Activated T-cell treated with anti-CD3 and anti-CD28 coated beads, Interleukin-2, amount 50 U/mL, for 72 hours (primary cell): ENCODE measurements at regions not wholly inside any gene's neighbourhood (a gene's known extent, or its start where the extent isn't known, plus 50 kb on each side); places are given as distances from the start of the nearest gene placed in this dataset.
A peak's percentile ranks its signal among the peaks of the same experiment; 100 is the strongest.

Experiments used
- ATAC-seq, 2 donors: fragments of 150-1000 bp; cut with Tn5 transposase; replicated peaks in 1 of 2; 2 replicates each; pipeline ENCODE4 v1.10.0; 2021; ENCODE audit warnings: moderate library complexity in 2 of 2, mild to moderate bottlenecking in 1 of 2
- DNase-seq, 2 donors: peaks; one replicate each; pipeline ENCODE4 v3.0.0; 2021 to 2022; ENCODE audit warnings: mixed read lengths in 1 of 2
- H3K27ac Mint-ChIP-seq: one replicate; pipeline ENCODE4 v1.8.0; 2022; ENCODE audit warnings: mild to moderate bottlenecking, moderate library complexity, mixed read lengths
- H3K27me3 Mint-ChIP-seq: one replicate; pipeline ENCODE4 v1.8.0; 2022; ENCODE audit warnings: low read depth, mixed read lengths
- H3K36me3 Mint-ChIP-seq, 2 donors: one replicate each; pipeline ENCODE4 v1.8.0; 2022; ENCODE audit warnings: mixed read lengths in 2 of 2, mild to moderate bottlenecking in 1 of 2; ENCODE audit not compliant: insufficient read depth in 2 of 2
- H3K4me1 Mint-ChIP-seq: one replicate; pipeline ENCODE4 v1.8.0; 2022; ENCODE audit warnings: low read depth, mixed read lengths
- H3K4me3 Mint-ChIP-seq, 2 donors: one replicate each; pipeline ENCODE4 v1.8.0; 2022; ENCODE audit warnings: mild to moderate bottlenecking in 2 of 2, mixed read lengths in 2 of 2, moderate library complexity in 2 of 2
- H3K9me3 Mint-ChIP-seq, 2 donors: one replicate each; pipeline ENCODE4 v1.8.0; 2022; ENCODE audit warnings: mixed read lengths in 2 of 2

DNA sequence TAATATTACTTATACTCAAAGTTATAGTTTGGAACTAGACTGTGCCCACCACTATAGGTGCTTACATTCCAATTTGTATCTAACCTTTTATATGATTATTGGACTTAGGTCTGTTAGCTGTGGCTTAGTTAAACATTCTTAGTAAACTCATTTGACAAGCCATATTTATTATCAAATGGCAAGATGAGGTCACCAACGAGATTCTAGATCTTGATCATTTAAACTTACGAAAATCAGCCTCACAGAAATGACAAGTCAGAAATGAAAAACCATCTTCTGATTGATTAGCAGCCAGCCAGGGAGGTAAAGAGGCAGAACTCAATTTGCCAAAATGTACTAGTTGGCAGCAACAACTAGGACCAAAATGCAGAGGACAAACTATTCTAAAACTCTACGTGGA is 100.4 kb upstream of the STK17B start:
- Mint-ChIP-seq H3K36me3 (peaks cover 0 to 2% of the 10 kb centered on the region in 2 donors), H3K9me3 (no peaks in the 10 kb centered on the region), H3K4me3 (peak overlapping the region in 1 of 2 donors; percentile 38), H3K27me3 (no peaks in the 10 kb centered on the region), H3K4me1 (peaks cover 79% of the 10 kb centered on the region), H3K27ac (peak overlapping the region; percentile 9)
- no peak for DNase-seq
- peak in 1 of 2 donors; percentile 2 for ATAC-seq

DNA sequence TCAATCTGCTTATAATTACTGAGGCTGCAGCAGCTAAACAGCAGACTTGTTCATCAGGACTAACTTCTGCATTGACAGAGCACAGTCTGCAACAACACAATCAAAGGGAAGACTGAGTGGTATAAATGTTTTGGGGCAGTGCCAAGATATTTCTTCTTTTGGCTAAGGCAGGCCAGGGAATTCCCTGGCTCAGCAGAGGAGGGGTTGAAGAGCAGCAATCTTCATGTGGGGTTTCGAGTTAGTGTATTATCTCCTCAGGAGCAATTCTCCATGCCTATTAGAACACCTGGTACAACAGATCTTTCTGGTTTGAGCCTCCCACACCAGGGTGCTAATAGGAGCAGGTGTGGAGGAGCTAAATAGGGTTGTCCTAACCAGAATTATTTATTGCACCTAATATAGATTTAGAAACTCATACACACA is 103.0 kb upstream of the STK17B start:
- DNase-seq, result no peak
- peaks cover 77% of the 10 kb centered on the region for H3K4me1 Mint-ChIP-seq
- ATAC-seq, result no peak

DNA sequence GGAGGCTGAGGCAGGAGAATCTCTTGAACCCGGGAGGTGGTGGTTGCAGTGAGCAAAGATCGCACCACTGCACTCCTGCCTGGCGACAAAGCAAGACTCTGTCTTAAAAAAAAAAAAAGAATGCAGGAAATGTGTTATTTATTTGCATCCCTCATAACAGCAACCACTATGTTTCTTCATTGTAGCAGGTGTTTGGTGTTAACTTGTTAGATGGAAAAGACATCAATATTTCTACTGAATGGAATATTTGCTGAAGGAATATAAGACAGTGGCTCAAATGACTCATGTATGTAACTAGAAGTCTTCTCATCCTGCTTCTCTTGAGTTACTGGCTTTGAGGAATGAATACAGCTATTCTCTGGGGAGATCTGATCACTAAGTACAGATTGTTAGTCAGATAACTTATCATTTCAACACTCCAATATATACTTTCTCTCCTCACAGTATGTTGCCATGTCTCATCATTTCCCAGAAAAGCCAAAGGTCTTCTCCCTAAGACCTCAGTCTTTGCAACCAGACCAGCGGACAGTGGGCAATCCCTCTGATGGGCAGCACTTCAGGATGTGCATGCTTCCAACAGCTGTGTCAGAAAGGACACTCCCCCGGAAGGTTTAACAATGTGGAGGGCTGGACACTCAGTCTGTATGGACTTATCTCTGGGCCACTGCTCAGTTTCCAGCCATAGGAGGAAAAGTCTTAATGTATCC is 104.4 kb upstream of the STK17B start:
- Mint-ChIP-seq H3K4me3 (peak overlapping the region; percentile 77 to 88), H3K36me3 (peaks cover 1 to 2% of the 10 kb centered on the region in 2 donors), H3K4me1 (peaks cover 71% of the 10 kb centered on the region), H3K27me3 (no peaks in the 10 kb centered on the region), H3K9me3 (peaks cover 3 to 4% of the 10 kb centered on the region in 2 donors), H3K27ac (peak overlapping the region; percentile 91)
- ATAC-seq (peak; percentile 54 to 55), DNase-seq (no peak)

More for the DNA sequence above, 103.0 kb upstream of the STK17B start:
- H3K9me3 Mint-ChIP-seq, result peaks cover 2 to 3% of the 10 kb centered on the region in 2 donors
- H3K36me3 Mint-ChIP-seq, result peaks cover 1 to 4% of the 10 kb centered on the region in 2 donors
- H3K4me3 Mint-ChIP-seq, result peak overlapping the region; percentile 77 to 88
- H3K27ac Mint-ChIP-seq, result peak overlapping the region; percentile 91
- H3K27me3 Mint-ChIP-seq, result no peaks in the 10 kb centered on the region

DNA sequence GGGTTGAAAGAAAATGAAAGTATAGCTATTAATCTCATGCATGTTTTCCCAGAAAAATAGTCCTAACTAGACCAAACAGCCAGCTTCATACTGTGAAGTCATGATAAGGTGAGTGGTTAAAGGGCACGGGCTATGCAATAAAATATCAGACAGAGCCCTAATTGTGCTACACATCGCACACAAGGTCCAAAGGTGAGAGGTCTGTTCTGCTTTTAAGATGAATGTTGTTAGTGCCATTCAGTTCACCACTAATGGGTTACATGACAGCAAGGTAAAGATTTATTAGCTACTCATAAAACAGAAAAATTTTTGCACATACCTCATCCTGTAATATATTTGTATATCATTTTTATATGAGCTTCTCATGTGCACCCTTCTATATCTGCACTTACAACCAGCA is 105.0 kb upstream of the STK17B start:
- H3K4me3 Mint-ChIP-seq, result peak overlapping the region; percentile 77 to 88
- H3K36me3 Mint-ChIP-seq, result peaks cover 2 to 3% of the 10 kb centered on the region in 2 donors
- H3K9me3 Mint-ChIP-seq, result peaks cover 3 to 4% of the 10 kb centered on the region in 2 donors
- peak overlapping the region; percentile 91 for H3K27ac Mint-ChIP-seq
- DNase-seq (no peak), ATAC-seq (no peak)
- H3K4me1 Mint-ChIP-seq, result peaks cover 66% of the 10 kb centered on the region
- H3K27me3 Mint-ChIP-seq, result no peaks in the 10 kb centered on the region

DNA sequence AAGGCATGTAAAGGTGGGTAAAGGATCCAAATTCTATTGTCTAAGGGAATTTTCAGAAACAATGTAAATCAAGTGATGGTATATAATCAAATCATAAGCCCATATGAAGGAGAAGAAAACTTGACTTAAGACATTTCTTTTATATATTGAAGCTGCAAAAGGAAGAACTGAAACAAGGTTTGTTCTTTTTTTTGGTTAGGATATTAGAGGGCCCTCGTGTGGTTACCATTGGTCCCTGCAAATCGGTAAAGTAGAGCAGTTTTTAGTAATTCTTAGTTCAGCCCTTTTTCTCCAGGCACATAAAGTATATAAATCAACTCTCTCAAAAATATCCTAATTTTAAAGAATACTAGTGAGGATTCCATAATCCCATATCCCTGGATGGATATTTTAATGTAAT is 105.6 kb upstream of the STK17B start:
- peaks cover 66% of the 10 kb centered on the region for H3K4me1 Mint-ChIP-seq
- peak overlapping the region; percentile 64 for H3K27ac Mint-ChIP-seq
- peaks cover 3 to 4% of the 10 kb centered on the region in 2 donors for H3K9me3 Mint-ChIP-seq
- DNase-seq, result no peak
- H3K4me3 Mint-ChIP-seq, result peak overlapping the region in 1 of 2 donors; percentile 73
- no peaks in the 10 kb centered on the region for H3K27me3 Mint-ChIP-seq
- ATAC-seq, result no peak
- peaks cover 2 to 3% of the 10 kb centered on the region in 2 donors for H3K36me3 Mint-ChIP-seq

DNA sequence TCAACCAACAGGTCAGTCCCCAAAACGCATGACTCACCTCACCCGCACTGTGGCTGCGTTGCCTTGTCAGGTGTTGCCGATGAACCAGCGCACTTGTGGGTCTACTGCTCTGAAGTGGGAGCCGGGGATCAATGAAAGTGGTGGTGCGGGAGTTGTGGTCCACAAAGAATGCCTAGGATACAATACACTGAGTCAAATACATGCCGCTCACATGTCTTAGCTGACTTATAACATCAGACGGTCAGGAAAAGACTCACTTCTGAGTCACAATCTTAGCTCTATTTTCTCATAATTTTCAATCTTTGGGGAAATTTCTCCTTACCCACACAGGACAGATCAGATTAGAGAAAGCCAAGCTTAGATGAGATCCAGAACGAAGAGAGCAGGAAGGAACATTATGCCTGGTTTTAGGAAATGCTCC is 107.1 kb upstream of the STK17B start:
- peaks cover 3 to 6% of the 10 kb centered on the region in 2 donors for H3K9me3 Mint-ChIP-seq
- H3K36me3 Mint-ChIP-seq, result peaks cover 2 to 7% of the 10 kb centered on the region in 2 donors
- H3K4me1 Mint-ChIP-seq, result peaks cover 68% of the 10 kb centered on the region
- DNase-seq (peak; percentile 78 to 87), ATAC-seq (peak; percentile 84 to 89)
- H3K27me3 Mint-ChIP-seq, result no peaks in the 10 kb centered on the region
- H3K4me3 Mint-ChIP-seq, result peak overlapping the region; percentile 48 to 84
- H3K27ac Mint-ChIP-seq, result peak overlapping the region; percentile 99

DNA sequence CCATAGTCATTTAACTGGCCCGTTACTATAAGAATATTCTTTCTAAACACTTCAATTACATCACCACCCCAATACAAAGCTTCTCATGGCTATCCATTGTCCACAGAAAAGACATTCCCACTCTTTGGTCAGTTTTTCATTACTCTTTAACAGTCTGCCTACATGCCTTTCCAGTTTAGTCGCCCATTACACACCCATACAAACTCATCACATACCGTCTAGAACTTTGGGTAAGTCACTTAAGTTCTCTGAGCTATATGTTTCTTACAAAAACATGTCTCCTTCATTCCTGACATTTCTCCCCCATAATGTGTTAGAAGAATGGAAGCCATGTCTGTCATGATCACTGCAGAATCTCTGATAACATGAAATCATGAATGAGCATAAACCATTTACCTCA is 108.2 kb upstream of the STK17B start:
- peaks cover 3 to 6% of the 10 kb centered on the region in 2 donors for H3K9me3 Mint-ChIP-seq
- H3K27ac Mint-ChIP-seq, result peak overlapping the region; percentile 75
- no peaks in the 10 kb centered on the region for H3K27me3 Mint-ChIP-seq
- H3K4me3 Mint-ChIP-seq, result peak overlapping the region; percentile 13 to 34
- peaks cover 2 to 7% of the 10 kb centered on the region in 2 donors for H3K36me3 Mint-ChIP-seq
- DNase-seq (no peak), ATAC-seq (no peak)
- peaks cover 68% of the 10 kb centered on the region for H3K4me1 Mint-ChIP-seq

DNA sequence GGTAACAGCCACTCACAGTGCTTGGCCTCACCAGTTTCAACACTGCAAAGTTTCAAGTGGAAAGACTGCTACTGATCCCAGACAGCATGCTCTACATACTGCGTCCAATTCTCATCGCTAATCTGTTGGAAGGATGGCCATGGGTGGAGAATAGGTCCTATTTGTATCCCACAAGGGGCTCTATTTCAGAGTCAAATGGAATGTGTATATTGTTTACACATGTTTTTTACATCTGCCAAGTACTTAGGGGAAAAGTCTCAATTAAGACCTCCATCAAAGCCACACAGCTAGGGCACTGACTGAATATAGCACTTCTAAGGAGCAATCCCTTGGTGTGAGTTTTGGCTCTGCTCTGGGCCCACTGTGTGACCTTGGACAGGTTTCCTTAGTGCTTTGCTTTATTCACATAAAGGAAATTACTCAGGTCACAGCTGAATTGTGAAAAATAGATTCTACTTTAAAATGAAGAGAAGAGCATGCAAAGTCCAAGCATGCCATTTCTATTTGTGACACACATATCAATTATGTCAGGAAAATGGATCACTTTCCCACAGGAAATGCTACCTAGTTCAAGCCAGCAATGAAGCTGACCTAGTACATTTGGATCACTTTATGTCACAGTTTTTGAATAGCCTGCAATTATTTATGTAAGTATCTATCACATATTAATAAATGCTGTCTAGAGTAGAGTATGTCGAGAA is 112.9 kb upstream of the STK17B start:
- Mint-ChIP-seq H3K4me3 (peak overlapping the region in 1 of 2 donors; percentile 73), H3K4me1 (peaks cover 64% of the 10 kb centered on the region), H3K27me3 (no peaks in the 10 kb centered on the region), H3K36me3 (peaks cover 0 to 6% of the 10 kb centered on the region in 2 donors), H3K9me3 (peaks cover 0 to 5% of the 10 kb centered on the region in 2 donors), H3K27ac (peak overlapping the region; percentile 50)
- DNase-seq (no peak), ATAC-seq (no peak)

DNA sequence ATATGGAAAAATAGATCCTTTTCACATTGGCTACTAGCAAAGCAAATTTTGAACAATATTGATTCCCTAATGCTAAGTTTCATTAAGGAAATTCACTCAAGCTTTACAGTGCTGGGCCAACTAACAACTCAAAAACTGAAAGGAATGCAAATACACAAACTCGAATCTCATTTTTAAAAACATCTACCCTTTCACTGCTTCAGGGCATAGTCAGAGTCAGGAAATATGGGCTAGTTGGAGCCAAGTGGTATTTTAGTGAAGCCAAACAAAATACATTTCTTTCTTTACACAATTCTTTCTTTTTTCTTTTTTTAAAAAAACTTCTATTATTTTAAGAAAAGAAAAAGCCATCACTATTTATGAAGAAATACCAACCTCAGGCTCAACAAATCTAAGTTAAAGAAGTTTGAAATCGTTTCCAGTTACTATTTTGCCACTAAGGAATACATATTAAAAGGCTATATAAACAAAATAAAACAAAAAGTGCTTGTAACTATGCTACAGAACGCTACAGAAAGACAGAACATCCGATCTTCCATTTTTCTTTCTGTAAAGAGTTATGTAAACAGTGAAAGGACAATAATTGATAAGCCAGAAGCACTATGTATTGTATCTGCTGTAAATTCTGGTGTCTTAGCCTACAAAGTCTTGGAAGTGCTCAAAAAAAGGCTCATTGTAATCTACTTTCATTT is 113.6 kb upstream of the STK17B start:
- peaks cover 63% of the 10 kb centered on the region for H3K4me1 Mint-ChIP-seq
- H3K36me3 Mint-ChIP-seq, result peaks cover 0 to 6% of the 10 kb centered on the region in 2 donors
- DNase-seq (no peak), ATAC-seq (no peak)
- H3K9me3 Mint-ChIP-seq, result peaks cover 0 to 2% of the 10 kb centered on the region in 2 donors
- peak overlapping the region; percentile 33 to 94 for H3K4me3 Mint-ChIP-seq
- no peaks in the 10 kb centered on the region for H3K27me3 Mint-ChIP-seq
- peak overlapping the region; percentile 95 for H3K27ac Mint-ChIP-seq

DNA sequence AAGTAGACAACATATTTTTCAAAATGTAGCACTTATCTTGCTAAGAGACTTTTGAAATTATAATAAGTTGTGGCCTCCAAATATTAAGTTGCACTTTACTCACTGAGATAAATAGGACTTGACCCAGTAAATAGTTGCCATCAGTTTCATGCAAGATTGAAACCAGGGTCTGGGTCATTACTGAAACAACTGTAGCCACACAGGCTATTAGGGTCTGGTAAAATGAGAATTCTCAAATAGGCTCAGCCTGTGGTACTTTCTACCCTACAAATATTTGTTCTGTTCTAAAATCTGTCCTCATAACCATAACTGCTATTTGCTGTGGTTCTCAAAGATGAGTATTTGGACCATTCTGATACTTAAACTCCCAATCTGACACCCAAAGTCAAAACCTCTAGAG is 115.4 kb upstream of the STK17B start:
- no peak overlapping the region for H3K27ac Mint-ChIP-seq
- H3K4me3 Mint-ChIP-seq, result peak overlapping the region in 1 of 2 donors; percentile 49
- ATAC-seq (no peak), DNase-seq (no peak)
- H3K27me3 Mint-ChIP-seq, result no peaks in the 10 kb centered on the region
- H3K4me1 Mint-ChIP-seq, result peaks cover 79% of the 10 kb centered on the region
- H3K9me3 Mint-ChIP-seq, result peaks cover 0 to 2% of the 10 kb centered on the region in 2 donors
- peaks cover 0 to 4% of the 10 kb centered on the region in 2 donors for H3K36me3 Mint-ChIP-seq

DNA sequence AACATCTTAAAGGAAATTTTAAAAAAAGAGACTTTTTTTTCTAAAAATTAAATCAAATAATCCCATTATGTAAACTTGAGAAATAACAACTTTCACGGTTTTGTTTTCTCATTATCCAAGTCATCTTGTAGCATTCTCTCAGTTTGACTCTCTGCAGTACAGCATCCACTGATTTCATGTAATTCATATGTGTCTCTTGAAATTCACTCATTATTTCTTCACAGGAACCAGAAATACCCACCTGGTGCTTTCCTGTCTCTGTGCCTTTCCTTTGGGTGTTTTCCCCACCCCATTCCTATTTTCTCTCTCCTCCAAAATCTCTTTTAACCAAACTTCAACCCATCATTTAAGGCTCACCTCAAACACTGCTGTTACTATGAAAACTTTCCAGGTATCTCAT is 116.1 kb upstream of the STK17B start:
- Mint-ChIP-seq H3K4me1 (peaks cover 86% of the 10 kb centered on the region), H3K4me3 (peak overlapping the region in 1 of 2 donors; percentile 49), H3K9me3 (peaks cover 0 to 2% of the 10 kb centered on the region in 2 donors), H3K27ac (peak overlapping the region; percentile 11), H3K36me3 (no peaks in the 10 kb centered on the region), H3K27me3 (no peaks in the 10 kb centered on the region)
- ATAC-seq (peak in 1 of 2 donors; percentile 12), DNase-seq (no peak)

DNA sequence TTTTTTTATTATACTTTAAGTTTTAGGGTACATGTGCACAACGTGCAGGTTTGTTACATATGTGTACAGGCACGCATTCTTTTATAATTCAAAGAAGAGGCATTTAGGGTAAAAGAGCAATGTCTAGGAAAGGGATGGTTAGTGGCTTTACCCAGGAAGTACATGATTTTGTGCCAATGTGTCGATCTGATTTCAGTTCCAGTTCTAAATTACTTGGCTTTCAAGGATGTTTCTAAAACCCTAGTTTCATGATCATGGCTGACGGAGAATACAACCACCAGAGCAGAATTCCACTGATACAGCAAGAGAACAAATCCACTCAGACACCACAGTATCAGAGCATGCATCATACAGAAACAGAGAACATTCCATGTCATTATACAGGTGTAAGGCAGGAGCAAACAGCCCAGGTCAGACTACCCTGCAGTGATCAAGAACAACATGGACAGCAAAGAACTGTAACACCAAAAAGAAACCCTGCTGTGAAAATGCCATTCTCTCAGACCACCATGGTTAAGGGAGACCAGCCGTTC is 116.7 kb upstream of the STK17B start:
- Mint-ChIP-seq H3K27ac (peak overlapping the region; percentile 22), H3K36me3 (no peaks in the 10 kb centered on the region), H3K9me3 (peaks cover 0 to under 1% of the 10 kb centered on the region in 2 donors), H3K4me1 (peaks cover 88% of the 10 kb centered on the region), H3K4me3 (peak overlapping the region; percentile 4 to 49), H3K27me3 (no peaks in the 10 kb centered on the region)
- no peak for ATAC-seq
- no peak for DNase-seq
